Omental fat pad (tissue), 1 donor: ENCODE measurements at regions not wholly inside any gene's neighbourhood (a gene's known extent, or its start where the extent isn't known, plus 50 kb on each side); places are given as distances from the start of the nearest gene placed in this dataset. TPM values are rescaled to one million over a fixed set of nuclear protein-coding genes. Genes with fewer than 3 reads are reported as not detected.

Source experiments
- small RNA-seq: library from RNA; depleted of rRNA; stranded (forward); fragments of <200 nt; gene quantifications from one replicate; pipeline ENCODE3, GENCODE V24; 2016

Small RNA genes in the stretch of these regions (small RNA-seq; reads per million reads assigned to genes)
- gene RF00019, result not detected
